HL-60 (cell line): ENCODE measurements at regions not wholly inside any gene's neighbourhood (a gene's known extent, or its start where the extent isn't known, plus 50 kb on each side); places are given as distances from the start of the nearest gene placed in this dataset.

Source experiments
- CTCF ChIP-seq: IDR thresholded peaks from one replicate; pipeline ENCODE4 v1.5.1; 2011; ENCODE audit warnings: low read length, control low read depth, inconsistent platforms; ENCODE audit not compliant: insufficient read depth
- GABPA ChIP-seq: IDR thresholded peaks from 2 replicates; pipeline ENCODE4 v1.6.1; 2012; ENCODE audit warnings: low read depth
- POLR2AphosphoS5 ChIP-seq: IDR thresholded peaks from 2 replicates; pipeline ENCODE4 v1.6.1; 2012; ENCODE audit warnings: low read depth
- SPI1 ChIP-seq: IDR thresholded peaks from 2 replicates; pipeline ENCODE4 v1.6.1; 2012; ENCODE audit warnings: low read depth, mild to moderate bottlenecking, borderline replicate concordance
- TF ChIP-seq, protein P1 (sequence below): IDR thresholded peaks from 2 replicates; pipeline ENCODE4 v1.6.1; 2012; ENCODE audit warnings: low read depth; ENCODE audit not compliant: insufficient replicate concordance

DNA sequence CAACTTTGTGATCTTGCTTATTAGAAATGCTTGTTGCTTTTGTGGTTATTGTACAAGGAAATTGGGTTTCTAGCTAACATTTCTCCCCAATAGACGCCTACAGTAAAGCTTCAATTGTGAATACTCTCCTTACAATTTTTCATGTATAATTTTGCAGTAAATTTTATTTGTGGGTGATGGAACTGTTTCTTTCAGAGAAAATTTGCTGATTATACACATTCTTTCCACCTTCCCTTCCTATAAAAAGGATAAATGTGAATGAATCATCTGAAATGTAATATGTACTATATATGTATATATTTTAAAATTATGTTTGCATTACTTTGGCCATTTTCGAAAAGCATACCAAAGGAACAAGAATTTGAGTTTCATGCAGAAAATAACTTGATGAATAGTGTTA is 162.7 kb upstream of the CRBN start:
- TF ChIP-seq CTCF (no peak), POLR2AphosphoS5 (no peak), GABPA (no peak), SPI1 (no peak)
- TF ChIP-seq, protein P1, sequence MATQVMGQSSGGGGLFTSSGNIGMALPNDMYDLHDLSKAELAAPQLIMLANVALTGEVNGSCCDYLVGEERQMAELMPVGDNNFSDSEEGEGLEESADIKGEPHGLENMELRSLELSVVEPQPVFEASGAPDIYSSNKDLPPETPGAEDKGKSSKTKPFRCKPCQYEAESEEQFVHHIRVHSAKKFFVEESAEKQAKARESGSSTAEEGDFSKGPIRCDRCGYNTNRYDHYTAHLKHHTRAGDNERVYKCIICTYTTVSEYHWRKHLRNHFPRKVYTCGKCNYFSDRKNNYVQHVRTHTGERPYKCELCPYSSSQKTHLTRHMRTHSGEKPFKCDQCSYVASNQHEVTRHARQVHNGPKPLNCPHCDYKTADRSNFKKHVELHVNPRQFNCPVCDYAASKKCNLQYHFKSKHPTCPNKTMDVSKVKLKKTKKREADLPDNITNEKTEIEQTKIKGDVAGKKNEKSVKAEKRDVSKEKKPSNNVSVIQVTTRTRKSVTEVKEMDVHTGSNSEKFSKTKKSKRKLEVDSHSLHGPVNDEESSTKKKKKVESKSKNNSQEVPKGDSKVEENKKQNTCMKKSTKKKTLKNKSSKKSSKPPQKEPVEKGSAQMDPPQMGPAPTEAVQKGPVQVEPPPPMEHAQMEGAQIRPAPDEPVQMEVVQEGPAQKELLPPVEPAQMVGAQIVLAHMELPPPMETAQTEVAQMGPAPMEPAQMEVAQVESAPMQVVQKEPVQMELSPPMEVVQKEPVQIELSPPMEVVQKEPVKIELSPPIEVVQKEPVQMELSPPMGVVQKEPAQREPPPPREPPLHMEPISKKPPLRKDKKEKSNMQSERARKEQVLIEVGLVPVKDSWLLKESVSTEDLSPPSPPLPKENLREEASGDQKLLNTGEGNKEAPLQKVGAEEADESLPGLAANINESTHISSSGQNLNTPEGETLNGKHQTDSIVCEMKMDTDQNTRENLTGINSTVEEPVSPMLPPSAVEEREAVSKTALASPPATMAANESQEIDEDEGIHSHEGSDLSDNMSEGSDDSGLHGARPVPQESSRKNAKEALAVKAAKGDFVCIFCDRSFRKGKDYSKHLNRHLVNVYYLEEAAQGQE = no peak
